ENCODE measurements at regions not wholly inside any gene's neighbourhood (a gene's known extent, or its start where the extent isn't known, plus 50 kb on each side); places are given as distances from the start of the nearest gene placed in this dataset.

- no peak for TF ChIP-seq MYB (IDR thresholded peaks at IDR 0.05; ENCODE audit: borderline replicate concordance, low read depth, low read length)
- no peak for TF ChIP-seq POLR2AphosphoS5 (IDR thresholded peaks at IDR 0.05; ENCODE audit: low read length)
- TF ChIP-seq SIN3A (IDR thresholded peaks at IDR 0.05; ENCODE audit: low read depth, low read length): no peak
- TF ChIP-seq IKZF2 (IDR thresholded peaks at IDR 0.05): no peak
- no peak for TF ChIP-seq WRNIP1 (IDR thresholded peaks at IDR 0.05; ENCODE audit: borderline replicate concordance, low read depth, low read length)
- TF ChIP-seq NFXL1 (IDR thresholded peaks at IDR 0.05; ENCODE audit: borderline replicate concordance): no peak
- no peak for TF ChIP-seq DPF2 (IDR thresholded peaks at IDR 0.05)
- TF ChIP-seq IRF3 (IDR thresholded peaks at IDR 0.05): no peak
Observed at GRCh38 chr4:119744580-119744979, 116.0 kb upstream of the PDE5A start (continued).

- no peak overlapping the region for H2AFZ ChIP-seq (ENCODE audit: control insufficient read depth, low read depth, low read length)
- TF ChIP-seq YY1 (IDR thresholded peaks at IDR 0.05; ENCODE audit: low read depth, low read length): no peak
- TF ChIP-seq DPF2 (IDR thresholded peaks at IDR 0.05): no peak
- no peak for TF ChIP-seq E2F8 (IDR thresholded peaks at IDR 0.05; ENCODE audit: low read depth, partially characterized antibody)
- no peak for TF ChIP-seq TCF3 (IDR thresholded peaks at IDR 0.05; ENCODE audit: borderline replicate concordance, insufficient read depth, low read depth, low read length)
- TF ChIP-seq ZNF592 (IDR thresholded peaks at IDR 0.05): no peak
- TF ChIP-seq POLR2AphosphoS2 (IDR thresholded peaks at IDR 0.05; ENCODE audit: low read depth, low read length): no peak
- no peak for TF ChIP-seq SMAD5 (IDR thresholded peaks at IDR 0.05; ENCODE audit: low read depth)
- TF ChIP-seq ETV6 (conservative IDR thresholded peaks at IDR 0.05 in 1 of 2, IDR thresholded peaks at IDR 0.05 in 1 of 2; ENCODE audit: borderline replicate concordance in 1 of 2, low read depth in 1 of 2): no peak
- no peak for TF ChIP-seq POU2F2 (IDR thresholded peaks at IDR 0.05; ENCODE audit: borderline replicate concordance, low read depth, low read length)
- no peak for TF ChIP-seq NBN (IDR thresholded peaks at IDR 0.05)
- no peak for TF ChIP-seq NFXL1 (IDR thresholded peaks at IDR 0.05; ENCODE audit: borderline replicate concordance)
Observed at GRCh38 chr4:119743644-119744043, 115.0 kb upstream of the PDE5A start.

More at GRCh38 chr4:119743644-119744043, 115.0 kb upstream of the PDE5A start:
- H3K79me2 ChIP-seq (ENCODE audit: control insufficient read depth, insufficient read depth, low read length): no peaks in the 10 kb centered on the region
- H3K9me3 ChIP-seq (replicated peaks; ENCODE audit: control insufficient read depth, insufficient read depth, low read length): no peaks in the 10 kb centered on the region
- no peaks in the 10 kb centered on the region for H3K36me3 ChIP-seq (ENCODE audit: control insufficient read depth in 2 of 2, insufficient read depth in 2 of 2, low read length in 1 of 2)
- H3K4me1 ChIP-seq (ENCODE audit: control insufficient read depth, insufficient read depth, low read length): no peaks in the 10 kb centered on the region
- ChIA-PET RAD21 (ENCODE audit: unreplicated experiment) (no interaction called here), CTCF (interaction anchor here (1.3 to 1.4 kb wide), 2 partner anchors 11 to 115 kb away, joined by 4 read pairs; partner anchors contain the start of gene PDE5A), POLR2A (no interaction called here), SMC1A (ENCODE audit: uncharacterized antibody, unreplicated experiment) (interaction anchor here (0.8 to 1.5 kb wide), 2 partner anchors 13 to 90 kb away, joined by 3 read pairs; no protein-coding TSS in a partner anchor)
- ATAC-seq (no peak), DNase-seq (ENCODE audit: low read depth, low spot score) (no peak), FAIRE-seq (no peak)
- H3K27ac ChIP-seq (ENCODE audit: control insufficient read depth, insufficient read depth): no peak overlapping the region
- no peaks in the 10 kb centered on the region for H3K27me3 ChIP-seq (replicated peaks in 1 of 2; ENCODE audit: control insufficient read depth in 2 of 2, insufficient read depth in 2 of 2, low read length in 1 of 2)
- 0% methylated on average over 2 of the region's 2 CpGs for WGBS (ENCODE audit: insufficient coverage, insufficient replicate concordance, low lambda C conversion rate, missing lambda C conversion rate)
- no peak overlapping the region for H3K9ac ChIP-seq (ENCODE audit: control insufficient read depth, insufficient read depth, low read length)
- no peak overlapping the region for H3K4me2 ChIP-seq (ENCODE audit: control insufficient read depth, insufficient read depth)
- no peak overlapping the region for H3K4me3 ChIP-seq
- H4K20me1 ChIP-seq (ENCODE audit: control insufficient read depth, insufficient read depth): no peaks in the 10 kb centered on the region
- BruUV-seq (replicated peaks): no TSS peak
- in situ Hi-C loops (cut with MboI) (no loop called here), intact Hi-C loops (cut with micrococcal nuclease; ENCODE audit: unreplicated experiment) (no loop called here)

All from GM12878 (cell line).